Loucy (cell line): ENCODE measurements at regions not wholly inside any gene's neighbourhood (a gene's known extent, or its start where the extent isn't known, plus 50 kb on each side); places are given as distances from the start of the nearest gene placed in this dataset.

Experiments
- H2AFZ ChIP-seq: fragments of 200-600 bp; sonication (generic); 2 replicates; pipeline ENCODE4 v1.6.0; 2016; ENCODE audit warnings: antibody characterized with exemption, mild to moderate bottlenecking, low read length, moderate library complexity
- H3F3A ChIP-seq: fragments of 200-600 bp; 2 replicates; pipeline ENCODE4 v1.6.0; 2016; ENCODE audit warnings: antibody characterized with exemption, low read depth, mild to moderate bottlenecking
- H3K27me3 ChIP-seq: fragments of 200-600 bp; sonication (generic); 2 replicates; pipeline ENCODE4 v1.6.1; 2014; ENCODE audit warnings: low read length, mild to moderate bottlenecking; ENCODE audit not compliant: insufficient read depth, poor library complexity, severe bottlenecking
- H3K36me3 ChIP-seq: fragments of 200-600 bp; sonication (generic); 2 replicates; pipeline ENCODE4 v1.6.1; 2016; ENCODE audit warnings: low read length; ENCODE audit not compliant: insufficient read depth
- H3K4me1 ChIP-seq: fragments of 200-600 bp; sonication (generic); 2 replicates; pipeline ENCODE4 v1.5.1; 2014; ENCODE audit warnings: low read length, mild to moderate bottlenecking; ENCODE audit not compliant: insufficient read depth, poor library complexity, severe bottlenecking
- H3K4me2 ChIP-seq: fragments of 200-600 bp; sonication (generic); 2 replicates; pipeline ENCODE4 v1.6.0; 2014; ENCODE audit warnings: antibody characterized with exemption, low read length, low read depth, mild to moderate bottlenecking; ENCODE audit not compliant: poor library complexity, severe bottlenecking
- H3K4me3 ChIP-seq: fragments of 200-600 bp; sonication (generic); 2 replicates; pipeline ENCODE4 v1.5.1; 2014; ENCODE audit warnings: low read length, mild to moderate bottlenecking, mixed read lengths; ENCODE audit not compliant: poor library complexity, severe bottlenecking
- H3K79me2 ChIP-seq: fragments of 200-600 bp; sonication (generic); 2 replicates; pipeline ENCODE4 v1.6.1; 2014; ENCODE audit warnings: low read length; ENCODE audit not compliant: insufficient read depth
- H3K9ac ChIP-seq: fragments of 200-600 bp; sonication (generic); 2 replicates; pipeline ENCODE4 v1.6.0; 2014; ENCODE audit warnings: mild to moderate bottlenecking, low read depth, low read length, moderate library complexity; ENCODE audit not compliant: poor library complexity, severe bottlenecking
- H3K9me2 ChIP-seq: fragments of 200-600 bp; sonication (generic); replicated peaks from 2 replicates; pipeline ENCODE4 v1.6.1; 2016; ENCODE audit warnings: low read depth, low read length, mixed read lengths
- H3K9me3 ChIP-seq: fragments of 200-600 bp; sonication (generic); 2 replicates; pipeline ENCODE4 v1.6.1; 2014; ENCODE audit warnings: mild to moderate bottlenecking, antibody characterized with exemption, low read length, low read depth; ENCODE audit not compliant: insufficient read depth
- H4K20me1 ChIP-seq: fragments of 200-600 bp; sonication (generic); 2 replicates; pipeline ENCODE4 v1.6.0; 2014; ENCODE audit warnings: antibody characterized with exemption, low read length, mild to moderate bottlenecking; ENCODE audit not compliant: insufficient read depth, poor library complexity, severe bottlenecking
- EZH2phosphoT487 ChIP-seq: fragments of 200-600 bp; IDR thresholded peaks from 2 replicates; pipeline ENCODE4 v1.6.1; 2018; ENCODE audit warnings: antibody characterized with exemption, mild to moderate bottlenecking, moderate library complexity, borderline replicate concordance
- TF ChIP-seq, protein P1 (sequence below): fragments of 200-600 bp; sonication (generic); conservative IDR thresholded peaks from 2 replicates; pipeline ENCODE4 v1.5.1; 2014; ENCODE audit warnings: mild to moderate bottlenecking, antibody characterized with exemption, low read length

DNA sequence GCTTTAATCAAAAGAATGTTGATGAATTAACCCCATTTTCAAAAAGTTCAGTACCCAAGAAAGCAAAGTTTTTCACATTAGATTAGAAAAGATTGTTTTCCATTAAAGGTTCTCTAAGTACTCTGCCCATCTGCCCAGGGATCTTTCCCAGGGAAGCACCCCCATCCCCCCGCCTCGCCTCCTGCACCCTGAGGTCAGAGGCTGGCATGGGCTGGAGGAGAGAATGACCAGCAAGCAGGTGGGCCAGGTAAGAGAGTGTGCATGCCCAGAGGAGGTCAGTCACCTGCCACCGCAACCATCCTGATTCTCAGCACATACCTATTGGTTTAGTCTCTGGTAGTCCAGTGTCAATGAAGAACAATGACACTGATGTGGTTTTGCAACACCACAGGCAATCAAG is 279.4 kb upstream of the ZNF507 start:
- no peak overlapping the region for H3K4me3 ChIP-seq
- no peak overlapping the region for H2AFZ ChIP-seq
- no peak overlapping the region for H3K9ac ChIP-seq
- no peaks in the 10 kb centered on the region for H4K20me1 ChIP-seq
- no peaks in the 10 kb centered on the region for H3K4me1 ChIP-seq
- H3F3A ChIP-seq, result no peaks in the 10 kb centered on the region
- H3K9me2 ChIP-seq, result no peaks in the 10 kb centered on the region
- H3K36me3 ChIP-seq, result no peaks in the 10 kb centered on the region
- no peaks in the 10 kb centered on the region for H3K79me2 ChIP-seq
- no peak overlapping the region for H3K4me2 ChIP-seq
- peaks cover 18% of the 10 kb centered on the region; the same call in 1 of the 2 replicates for H3K9me3 ChIP-seq
- H3K27me3 ChIP-seq, result no peaks in the 10 kb centered on the region
- TF ChIP-seq, protein P1, sequence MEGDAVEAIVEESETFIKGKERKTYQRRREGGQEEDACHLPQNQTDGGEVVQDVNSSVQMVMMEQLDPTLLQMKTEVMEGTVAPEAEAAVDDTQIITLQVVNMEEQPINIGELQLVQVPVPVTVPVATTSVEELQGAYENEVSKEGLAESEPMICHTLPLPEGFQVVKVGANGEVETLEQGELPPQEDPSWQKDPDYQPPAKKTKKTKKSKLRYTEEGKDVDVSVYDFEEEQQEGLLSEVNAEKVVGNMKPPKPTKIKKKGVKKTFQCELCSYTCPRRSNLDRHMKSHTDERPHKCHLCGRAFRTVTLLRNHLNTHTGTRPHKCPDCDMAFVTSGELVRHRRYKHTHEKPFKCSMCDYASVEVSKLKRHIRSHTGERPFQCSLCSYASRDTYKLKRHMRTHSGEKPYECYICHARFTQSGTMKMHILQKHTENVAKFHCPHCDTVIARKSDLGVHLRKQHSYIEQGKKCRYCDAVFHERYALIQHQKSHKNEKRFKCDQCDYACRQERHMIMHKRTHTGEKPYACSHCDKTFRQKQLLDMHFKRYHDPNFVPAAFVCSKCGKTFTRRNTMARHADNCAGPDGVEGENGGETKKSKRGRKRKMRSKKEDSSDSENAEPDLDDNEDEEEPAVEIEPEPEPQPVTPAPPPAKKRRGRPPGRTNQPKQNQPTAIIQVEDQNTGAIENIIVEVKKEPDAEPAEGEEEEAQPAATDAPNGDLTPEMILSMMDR, result no peak
- TF ChIP-seq EZH2phosphoT487, result no peak

DNA sequence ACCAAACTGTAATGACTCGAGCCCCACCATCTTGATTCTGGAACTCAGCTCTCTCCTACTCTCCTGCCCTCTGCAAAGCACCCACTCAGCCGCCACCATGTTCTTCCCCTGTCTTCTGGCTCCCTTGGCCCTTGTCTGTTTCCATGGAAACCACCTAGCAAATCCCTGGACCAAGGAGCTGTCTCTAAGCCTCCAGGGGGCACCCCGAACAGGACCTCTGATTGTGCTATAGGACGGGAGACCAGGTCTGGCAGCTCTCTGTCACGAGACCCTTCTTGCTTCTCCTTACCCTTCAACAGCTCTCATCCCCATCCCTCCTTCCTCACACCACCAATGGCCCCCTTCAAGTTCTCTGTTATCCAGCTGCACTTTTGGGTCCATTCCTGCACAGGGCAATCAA is 277.7 kb upstream of the ZNF507 start:
- no peaks in the 10 kb centered on the region for H3F3A ChIP-seq

DNA sequence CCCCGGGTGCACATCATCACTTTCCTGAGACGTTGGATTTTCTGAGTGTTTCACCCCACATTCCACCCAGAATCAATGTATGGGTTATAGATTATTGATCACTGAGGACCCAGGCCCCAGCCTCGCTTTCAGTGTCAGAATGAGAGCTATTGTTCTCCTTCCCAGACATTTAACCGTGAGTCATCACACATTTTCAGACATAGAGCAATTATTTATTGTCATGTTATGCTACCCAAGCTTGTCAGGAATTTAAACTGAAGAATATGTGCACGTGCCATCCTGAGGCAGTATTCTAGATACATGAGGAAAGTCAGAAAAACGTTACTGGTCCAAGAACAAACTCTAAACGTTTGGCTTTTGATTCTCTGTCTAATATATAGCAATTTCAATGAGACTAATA is 276.6 kb upstream of the ZNF507 start:
- H3K9me2 ChIP-seq, result no peaks in the 10 kb centered on the region
- no peak overlapping the region for H3K9ac ChIP-seq
- no peak overlapping the region for H3K4me2 ChIP-seq
- H2AFZ ChIP-seq, result no peak overlapping the region
- H4K20me1 ChIP-seq, result no peaks in the 10 kb centered on the region
- TF ChIP-seq EZH2phosphoT487, result no peak
- TF ChIP-seq, protein P1, result no peak
- H3K36me3 ChIP-seq, result no peaks in the 10 kb centered on the region
- peaks cover 18% of the 10 kb centered on the region; the same call in 1 of the 2 replicates for H3K9me3 ChIP-seq
- no peak overlapping the region for H3K4me3 ChIP-seq
- H3K4me1 ChIP-seq, result no peaks in the 10 kb centered on the region
- no peaks in the 10 kb centered on the region for H3F3A ChIP-seq
- no peaks in the 10 kb centered on the region for H3K79me2 ChIP-seq
- H3K27me3 ChIP-seq, result no peaks in the 10 kb centered on the region

More for the DNA sequence above, 277.7 kb upstream of the ZNF507 start:
- TF ChIP-seq, protein P1, result no peak
- TF ChIP-seq EZH2phosphoT487, result no peak
- Histone ChIP-seq H3K4me1 (no peaks in the 10 kb centered on the region), H3K36me3 (no peaks in the 10 kb centered on the region), H3K27me3 (no peaks in the 10 kb centered on the region), H3K9me3 (peaks cover 18% of the 10 kb centered on the region; the same call in 1 of the 2 replicates), H3K4me3 (no peak overlapping the region), H2AFZ (no peak overlapping the region), H3K79me2 (no peaks in the 10 kb centered on the region), H3K9me2 (no peaks in the 10 kb centered on the region), H4K20me1 (no peaks in the 10 kb centered on the region), H3K9ac (no peak overlapping the region), H3K4me2 (no peak overlapping the region)
